ENCODE measurements at regions not wholly inside any gene's neighbourhood (a gene's known extent, or its start where the extent isn't known, plus 50 kb on each side); places are given as distances from the start of the nearest gene placed in this dataset.
"Not testable (repeated sequence)": the region's sequence is repeated elsewhere in the genome, so short reads cannot be mapped to it uniquely, and the experiment has no call there.

- peak; percentile 7 to 50 for DNase-seq
Observed at GRCh38 chr6:169868458-169868857, 117.0 kb downstream of the ERMARD start.

GRCh38 chr6:169867751-169868191 lies 116.3 kb downstream of the ERMARD start:
- DNase-seq, result no peak

GRCh38 chr6:169866668-169867521 lies 115.5 kb downstream of the ERMARD start:
- DNase-seq, result no peak

- DNase-seq, result no peak
Observed at GRCh38 chr6:169866140-169866534, 114.7 kb downstream of the ERMARD start.

- DNase-seq, result no peak
Observed at GRCh38 chr6:169865346-169866139, 114.1 kb downstream of the ERMARD start.

GRCh38 chr6:169864148-169865020 lies 113.0 kb downstream of the ERMARD start:
- DNase-seq, result no peak

GRCh38 chr6:169863710-169864109 lies 112.3 kb downstream of the ERMARD start:
- no peak for DNase-seq

- DNase-seq, result no peak
Observed at GRCh38 chr6:169862892-169863525, 111.6 kb downstream of the ERMARD start.

- no peak for DNase-seq
Observed at GRCh38 chr6:169862043-169862891, 110.8 kb downstream of the ERMARD start.

GRCh38 chr6:169861431-169862042 lies 110.1 kb downstream of the ERMARD start:
- DNase-seq, result no peak

GRCh38 chr6:169859978-169860703 lies 108.7 kb downstream of the ERMARD start:
- DNase-seq, result no peak

- DNase-seq, result no peak
Observed at GRCh38 chr6:169859401-169859977, 108.1 kb downstream of the ERMARD start.

GRCh38 chr6:169858935-169859351 lies 107.5 kb downstream of the ERMARD start:
- no peak for DNase-seq

- no peak for DNase-seq
Observed at GRCh38 chr6:169858293-169858934, 107.0 kb downstream of the ERMARD start.

GRCh38 chr6:169857343-169858292 lies 106.2 kb downstream of the ERMARD start:
- DNase-seq, result no peak

GRCh38 chr6:169856442-169857342 lies 105.3 kb downstream of the ERMARD start:
- not testable (repeated sequence) for DNase-seq

- DNase-seq, result no peak
Observed at GRCh38 chr6:169854813-169855212, 103.4 kb downstream of the ERMARD start.

Measured in stimulated activated CD4-positive, alpha-beta T cell treated with anti-CD3 and anti-CD28 coated beads, Interleukin-4, amount 100 ng/mL, for 4 hours (primary cell).